ENCODE measurements at regions not wholly inside any gene's neighbourhood (a gene's known extent, or its start where the extent isn't known, plus 50 kb on each side); places are given as distances from the start of the nearest gene placed in this dataset.

GRCh38 chr3:72095521-72095920, 310.6 kb upstream of the PROK2 start:
- Histone ChIP-seq H4K20me1 (ENCODE audit: insufficient read depth, low read length) (no peaks in the 10 kb centered on the region), H3K9me3 (replicated peaks; ENCODE audit: insufficient read depth, low read length) (no peaks in the 10 kb centered on the region), H3K9me2 (replicated peaks; ENCODE audit: insufficient read depth, low read length) (no peaks in the 10 kb centered on the region), H2AFZ (ENCODE audit: low read length) (no peak overlapping the region), H3K9ac (ENCODE audit: low read length) (no peak overlapping the region), H3K27ac (ENCODE audit: low read length) (no peak overlapping the region), H3K27me3 (replicated peaks; ENCODE audit: insufficient read depth, low read length) (no peaks in the 10 kb centered on the region), H3K4me2 (ENCODE audit: low read depth, low read length) (no peak overlapping the region), H3F3A (ENCODE audit: insufficient read depth, low read length) (no peaks in the 10 kb centered on the region), H3K4me1 (ENCODE audit: low read length) (peaks cover 3% of the 10 kb centered on the region; the same call in 1 of the 2 replicates), H3K4me3 (ENCODE audit: low read length) (no peak overlapping the region), H3K79me2 (ENCODE audit: low read length) (no peaks in the 10 kb centered on the region), H3K36me3 (replicated peaks; ENCODE audit: insufficient read depth, low read length) (no peaks in the 10 kb centered on the region)
- DNase-seq, result no peak
- TF ChIP-seq CTCF (IDR thresholded peaks at IDR 0.05; ENCODE audit: low read length) (no peak), EZH2 (optimal IDR thresholded peaks at IDR 0.05; ENCODE audit: low read depth, low read length) (no peak), EZH2phosphoT487 (IDR thresholded peaks at IDR 0.05; ENCODE audit: low read length) (no peak)

- Histone ChIP-seq H3K79me2 (ENCODE audit: low read length) (no peaks in the 10 kb centered on the region), H3K27ac (ENCODE audit: low read length) (no peak overlapping the region), H4K20me1 (ENCODE audit: insufficient read depth, low read length) (no peaks in the 10 kb centered on the region), H3K27me3 (replicated peaks; ENCODE audit: insufficient read depth, low read length) (no peaks in the 10 kb centered on the region), H3K4me2 (ENCODE audit: low read depth, low read length) (no peak overlapping the region), H3K36me3 (replicated peaks; ENCODE audit: insufficient read depth, low read length) (no peaks in the 10 kb centered on the region), H3K4me3 (ENCODE audit: low read length) (no peak overlapping the region), H3F3A (ENCODE audit: insufficient read depth, low read length) (no peaks in the 10 kb centered on the region), H3K9me2 (replicated peaks; ENCODE audit: insufficient read depth, low read length) (no peaks in the 10 kb centered on the region), H3K9me3 (replicated peaks; ENCODE audit: insufficient read depth, low read length) (no peaks in the 10 kb centered on the region), H3K9ac (ENCODE audit: low read length) (no peak overlapping the region), H2AFZ (ENCODE audit: low read length) (no peak overlapping the region), H3K4me1 (ENCODE audit: low read length) (0 out of 2 replicates have a peak, but pooled peaks cover 3% of the 10 kb centered on the region)
- no peak for DNase-seq
- TF ChIP-seq EZH2phosphoT487 (IDR thresholded peaks at IDR 0.05; ENCODE audit: low read length), result no peak
- no peak for TF ChIP-seq EZH2 (optimal IDR thresholded peaks at IDR 0.05; ENCODE audit: low read depth, low read length)
- TF ChIP-seq CTCF (IDR thresholded peaks at IDR 0.05; ENCODE audit: low read length), result no peak
Observed at GRCh38 chr3:72093992-72094334, 309.0 kb upstream of the PROK2 start.

- no peaks in the 10 kb centered on the region for H3K9me3 ChIP-seq (replicated peaks; ENCODE audit: insufficient read depth, low read length)
- DNase-seq, result no peak
- H3K4me2 ChIP-seq (ENCODE audit: low read depth, low read length), result no peak overlapping the region
- H3K9me2 ChIP-seq (replicated peaks; ENCODE audit: insufficient read depth, low read length), result no peaks in the 10 kb centered on the region
- H2AFZ ChIP-seq (ENCODE audit: low read length), result no peak overlapping the region
- H4K20me1 ChIP-seq (ENCODE audit: insufficient read depth, low read length), result no peaks in the 10 kb centered on the region
- no peak overlapping the region for H3K4me3 ChIP-seq (ENCODE audit: low read length)
- no peaks in the 10 kb centered on the region for H3K27me3 ChIP-seq (replicated peaks; ENCODE audit: insufficient read depth, low read length)
- H3K9ac ChIP-seq (ENCODE audit: low read length), result no peak overlapping the region
- no peak for TF ChIP-seq EZH2phosphoT487 (IDR thresholded peaks at IDR 0.05; ENCODE audit: low read length)
- no peak for TF ChIP-seq CTCF (IDR thresholded peaks at IDR 0.05; ENCODE audit: low read length)
- no peak for TF ChIP-seq EZH2 (optimal IDR thresholded peaks at IDR 0.05; ENCODE audit: low read depth, low read length)
- H3K27ac ChIP-seq (ENCODE audit: low read length), result no peak overlapping the region
- H3K4me1 ChIP-seq (ENCODE audit: low read length), result 0 out of 2 replicates have a peak, but pooled peaks cover 3% of the 10 kb centered on the region
- H3K79me2 ChIP-seq (ENCODE audit: low read length), result no peaks in the 10 kb centered on the region
- H3F3A ChIP-seq (ENCODE audit: insufficient read depth, low read length), result no peaks in the 10 kb centered on the region
- no peaks in the 10 kb centered on the region for H3K36me3 ChIP-seq (replicated peaks; ENCODE audit: insufficient read depth, low read length)
Observed at GRCh38 chr3:72093270-72093991, 308.5 kb upstream of the PROK2 start.
